ENCODE measurements at regions not wholly inside any gene's neighbourhood (a gene's known extent, or its start where the extent isn't known, plus 50 kb on each side); places are given as distances from the start of the nearest gene placed in this dataset.

- DNase-seq = no peak
- TF ChIP-seq POLR2A (IDR thresholded peaks at IDR 0.05; ENCODE audit: low read length) (no peak), GATA1 (IDR thresholded peaks at IDR 0.05; ENCODE audit: low read depth, low read length) (no peak)
Observed at GRCh38 chr6:14312587-14312986, 195.0 kb downstream of the CD83 start.

DNA sequence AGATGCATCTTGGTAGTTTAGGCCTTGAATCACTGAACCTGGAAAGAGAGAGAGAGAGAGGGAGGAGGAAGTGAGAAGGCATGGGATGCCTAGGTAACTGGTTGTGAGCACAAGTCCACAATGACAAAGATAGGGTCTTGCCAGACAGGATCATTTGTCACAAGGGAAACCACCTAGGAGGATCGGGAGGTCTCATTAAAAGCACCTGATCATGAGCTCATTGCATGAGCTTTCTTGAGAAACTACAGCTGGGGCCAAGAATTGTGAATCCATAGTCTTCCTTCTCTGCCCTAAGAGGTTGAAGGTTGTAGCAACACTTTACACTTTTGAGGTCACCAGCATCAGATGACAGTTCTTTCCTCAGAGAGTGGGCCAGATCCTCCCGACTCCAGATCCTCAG lies 195.7 kb downstream of the CD83 start:
- TF ChIP-seq GATA1 (IDR thresholded peaks at IDR 0.05; ENCODE audit: low read depth, low read length) (no peak), POLR2A (IDR thresholded peaks at IDR 0.05; ENCODE audit: low read length) (no peak)
- no peak for DNase-seq

DNA sequence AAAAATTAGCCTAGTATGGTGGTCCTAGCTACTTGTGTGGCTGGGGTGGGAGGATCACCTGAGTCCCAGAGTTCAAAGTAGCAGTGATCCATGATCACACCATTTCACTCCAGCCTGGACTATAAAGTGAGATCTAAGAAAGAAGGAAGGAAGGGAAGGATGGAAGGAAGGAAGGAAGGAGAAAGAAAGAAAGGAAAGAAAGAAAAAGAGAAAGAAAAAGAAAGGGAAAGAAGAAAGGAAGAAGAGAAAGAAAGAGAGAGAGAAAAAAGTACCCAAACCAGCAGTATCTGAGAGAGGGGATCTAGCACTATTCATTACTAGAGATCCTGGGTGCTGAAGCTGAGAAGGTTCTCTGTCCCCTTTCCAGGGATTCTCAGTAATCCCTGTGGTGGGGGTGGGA lies 197.8 kb downstream of the CD83 start:
- no peak for DNase-seq
- TF ChIP-seq POLR2A (IDR thresholded peaks at IDR 0.05; ENCODE audit: low read length) (no peak), GATA1 (IDR thresholded peaks at IDR 0.05; ENCODE audit: low read depth, low read length) (no peak)

DNA sequence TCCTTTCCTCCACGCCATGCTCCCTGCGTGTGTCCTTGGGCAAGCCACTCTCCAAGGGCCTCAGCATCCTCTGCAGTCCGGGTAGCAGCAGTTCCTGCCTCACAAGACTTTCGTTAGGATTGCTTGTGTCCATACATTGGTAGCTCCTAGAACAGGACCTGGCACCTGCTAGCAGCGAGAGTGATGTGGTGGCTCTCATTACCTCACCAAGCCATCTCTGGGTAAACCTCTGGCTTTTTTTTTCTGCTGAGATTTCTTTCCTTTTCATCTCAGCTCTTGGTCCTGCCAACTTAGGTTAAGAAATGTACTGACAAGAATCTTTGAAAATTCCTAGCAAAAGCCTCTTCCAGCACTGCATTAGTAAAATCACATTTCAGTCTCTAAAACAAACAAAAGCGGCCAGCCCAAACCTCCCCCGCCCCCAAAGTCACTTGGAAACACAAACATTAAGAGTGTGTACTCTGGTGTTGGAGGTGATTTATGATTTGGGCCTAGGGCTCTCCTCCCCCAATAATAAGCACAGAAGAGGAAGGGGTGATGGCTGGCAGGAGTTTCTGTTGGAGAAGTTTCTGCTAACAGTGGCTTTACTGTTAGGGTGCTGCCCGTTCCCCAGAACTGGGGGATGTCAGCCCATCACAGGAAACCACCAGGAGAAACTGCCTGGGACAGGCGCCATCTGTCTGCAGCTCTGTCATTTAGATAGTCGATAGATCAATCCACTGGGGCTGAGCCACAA lies 199.2 kb downstream of the CD83 start:
- TF ChIP-seq POLR2A (IDR thresholded peaks at IDR 0.05; ENCODE audit: low read length) (no peak), GATA1 (IDR thresholded peaks at IDR 0.05; ENCODE audit: low read depth, low read length) (no peak)
- no peak for DNase-seq

GRCh38 chr6:14317387-14317970 lies 199.9 kb downstream of the CD83 start:
- DNase-seq = no peak
- no peak for TF ChIP-seq POLR2A (IDR thresholded peaks at IDR 0.05; ENCODE audit: low read length)
- no peak for TF ChIP-seq GATA1 (IDR thresholded peaks at IDR 0.05; ENCODE audit: low read depth, low read length)

DNA sequence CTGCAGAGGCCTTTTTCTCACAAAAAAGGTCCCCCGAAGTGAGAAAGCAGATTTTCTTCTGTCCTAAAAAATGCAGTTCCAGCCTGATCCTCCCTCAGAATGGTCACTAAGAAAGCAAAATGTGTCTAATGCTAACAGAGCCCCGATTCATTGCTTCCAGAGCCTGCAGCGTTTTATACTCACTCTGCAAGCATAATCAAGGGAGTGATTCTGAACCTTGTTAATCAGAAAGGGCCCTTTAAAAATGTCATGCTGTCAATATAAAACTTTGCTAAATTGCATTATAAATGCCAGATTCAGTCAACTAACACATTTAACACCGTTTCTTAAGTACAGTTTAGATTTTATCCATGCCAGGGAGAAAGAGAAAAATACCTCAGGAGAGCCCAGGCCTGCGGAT lies 202.8 kb downstream of the CD83 start:
- no peak for DNase-seq
- TF ChIP-seq POLR2A (IDR thresholded peaks at IDR 0.05; ENCODE audit: low read length) = no peak
- no peak for TF ChIP-seq GATA1 (IDR thresholded peaks at IDR 0.05; ENCODE audit: low read depth, low read length)

DNA sequence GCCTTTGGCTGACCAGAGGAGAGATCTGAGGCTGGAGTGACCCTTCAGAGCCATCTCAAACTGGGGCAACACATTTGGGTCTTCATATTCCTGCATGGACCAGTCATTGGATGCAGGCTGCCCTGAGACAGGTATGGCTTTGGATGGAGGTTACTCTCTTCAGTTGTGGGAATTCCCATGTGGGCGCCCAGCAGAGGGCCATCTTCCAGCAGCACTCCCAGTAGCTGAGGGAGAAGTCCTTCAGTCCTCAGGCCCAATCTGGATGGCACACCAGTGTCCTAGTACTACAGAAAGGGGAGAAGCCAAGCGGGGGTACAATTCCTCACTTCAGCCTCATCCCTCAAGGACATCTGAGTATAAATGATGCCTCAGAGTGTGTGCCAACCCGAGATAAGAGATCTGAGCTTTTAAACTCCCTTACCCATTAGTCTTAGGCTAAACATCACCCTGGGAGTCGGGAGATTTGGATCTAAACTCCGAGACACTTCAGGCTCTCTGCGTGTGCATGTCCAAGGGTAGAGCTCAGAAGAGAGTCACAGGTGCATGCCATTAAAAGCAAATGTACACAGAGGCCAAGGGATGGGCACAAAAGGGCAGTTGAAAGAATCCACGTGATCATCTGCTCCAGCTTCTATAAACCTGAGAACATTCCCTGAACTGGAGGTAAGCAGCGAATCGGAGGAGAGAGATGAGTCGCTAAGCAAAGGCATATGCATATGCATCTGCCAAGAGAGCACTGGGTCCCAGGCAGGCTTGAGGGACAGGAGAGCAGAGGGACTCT lies 204.6 kb downstream of the CD83 start:
- peak in 1 of 2 experiments; percentile 24 for DNase-seq
- TF ChIP-seq GATA1 (IDR thresholded peaks at IDR 0.05; ENCODE audit: low read depth, low read length) = no peak
- TF ChIP-seq POLR2A (IDR thresholded peaks at IDR 0.05; ENCODE audit: low read length) = no peak

GRCh38 chr6:14322841-14323240 lies 205.3 kb downstream of the CD83 start:
- TF ChIP-seq GATA1 (IDR thresholded peaks at IDR 0.05; ENCODE audit: low read depth, low read length) = no peak
- TF ChIP-seq POLR2A (IDR thresholded peaks at IDR 0.05; ENCODE audit: low read length) = no peak
- DNase-seq = no peak

- DNase-seq = no peak
- TF ChIP-seq POLR2A (IDR thresholded peaks at IDR 0.05; ENCODE audit: low read length) (no peak), GATA1 (IDR thresholded peaks at IDR 0.05; ENCODE audit: low read depth, low read length) (no peak)
Observed at GRCh38 chr6:14326774-14327173, 209.2 kb downstream of the CD83 start.

GRCh38 chr6:14328163-14328562 lies 210.6 kb downstream of the CD83 start:
- TF ChIP-seq POLR2A (IDR thresholded peaks at IDR 0.05; ENCODE audit: low read length) = no peak
- no peak for TF ChIP-seq GATA1 (IDR thresholded peaks at IDR 0.05; ENCODE audit: low read depth, low read length)
- DNase-seq = no peak

DNA sequence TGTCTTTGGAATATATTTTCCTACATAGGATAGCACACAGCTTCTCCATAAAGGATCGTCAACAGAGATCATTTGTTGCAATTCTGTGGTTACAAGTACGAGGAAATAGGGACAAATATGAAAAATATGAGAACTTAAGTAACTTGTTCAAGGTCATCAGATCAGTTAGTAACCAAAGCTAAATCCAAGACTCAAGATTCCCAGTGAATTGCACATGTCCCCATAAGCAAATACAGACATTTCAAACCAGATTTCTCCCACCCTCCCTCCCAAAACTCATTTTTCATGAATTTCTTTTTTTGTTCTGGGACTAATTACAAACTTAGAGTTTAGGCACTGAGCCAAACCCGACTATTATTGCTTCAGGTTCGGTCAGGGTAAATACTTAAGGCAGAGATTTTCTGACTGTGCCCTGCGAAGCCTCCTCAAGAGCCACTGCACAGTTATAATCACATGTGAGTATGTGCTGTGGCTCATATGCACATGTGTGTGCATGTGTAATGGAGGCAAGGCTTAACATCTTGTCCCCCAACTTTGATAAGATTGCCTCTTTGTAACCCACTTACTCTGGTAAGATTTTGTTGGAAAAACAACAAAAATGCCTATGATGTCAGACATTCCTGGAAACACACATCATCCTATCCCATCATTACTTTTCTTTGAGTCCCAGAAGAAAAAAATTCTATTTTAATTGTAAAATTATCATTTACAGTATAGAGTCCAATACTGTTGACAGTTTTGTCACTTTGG lies 216.2 kb downstream of the CD83 start:
- DNase-seq = no peak
- TF ChIP-seq GATA1 (IDR thresholded peaks at IDR 0.05; ENCODE audit: low read depth, low read length) (no peak), POLR2A (IDR thresholded peaks at IDR 0.05; ENCODE audit: low read length) (no peak)

GRCh38 chr6:14335071-14335470 lies 217.5 kb downstream of the CD83 start:
- TF ChIP-seq GATA1 (IDR thresholded peaks at IDR 0.05; ENCODE audit: low read depth, low read length) = no peak
- TF ChIP-seq POLR2A (IDR thresholded peaks at IDR 0.05; ENCODE audit: low read length) = no peak
- no peak for DNase-seq

GRCh38 chr6:14337152-14337551 lies 219.6 kb downstream of the CD83 start:
- TF ChIP-seq GATA1 (IDR thresholded peaks at IDR 0.05; ENCODE audit: low read depth, low read length) (no peak), POLR2A (IDR thresholded peaks at IDR 0.05; ENCODE audit: low read length) (no peak)
- no peak for DNase-seq

DNA sequence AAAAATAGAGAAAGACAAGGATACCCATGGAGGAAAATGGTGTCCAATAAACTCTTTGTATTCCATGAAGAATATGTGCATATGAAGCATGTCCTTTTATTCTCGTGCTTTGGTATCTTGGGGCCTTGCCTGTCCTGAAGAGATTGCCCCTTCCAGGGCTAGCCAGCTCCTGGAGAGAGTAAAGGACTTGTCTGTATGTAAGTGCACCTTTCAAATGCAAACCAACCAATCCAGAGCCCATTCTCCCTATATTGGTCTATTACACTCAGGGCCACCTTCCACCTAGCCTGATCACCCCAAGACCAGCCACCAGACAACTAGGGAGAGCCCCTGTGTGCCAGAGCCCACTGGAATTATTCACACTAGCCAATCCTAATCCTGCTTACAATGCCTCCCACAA lies 221.6 kb downstream of the CD83 start:
- DNase-seq = no peak
- TF ChIP-seq GATA1 (IDR thresholded peaks at IDR 0.05; ENCODE audit: low read depth, low read length) (no peak), POLR2A (IDR thresholded peaks at IDR 0.05; ENCODE audit: low read length) (no peak)

Data from erythroblast (primary cell).